ENCODE measurements at regions not wholly inside any gene's neighbourhood (a gene's known extent, or its start where the extent isn't known, plus 50 kb on each side); places are given as distances from the start of the nearest gene placed in this dataset.

DNA sequence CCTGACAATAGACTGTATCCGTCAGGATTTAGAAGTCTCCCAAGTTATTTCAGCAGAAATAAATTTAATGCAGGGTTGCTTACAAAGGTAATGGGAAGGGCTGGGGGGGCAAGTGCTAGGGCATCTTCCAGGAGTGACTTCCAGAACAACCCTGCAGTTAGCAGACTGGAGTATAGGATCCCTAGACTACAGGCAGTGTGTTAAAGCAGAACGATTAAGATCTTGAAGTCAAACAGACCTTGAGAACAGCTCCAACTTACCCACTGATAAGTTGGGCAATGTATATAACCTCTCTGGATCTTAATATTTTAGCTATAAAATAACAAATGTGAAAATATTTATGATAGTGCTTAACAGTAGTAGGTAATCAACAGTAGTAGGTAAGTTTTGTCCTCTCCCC is 113.6 kb upstream of the LIFR start:
- no peak for TF ChIP-seq CTCF (IDR thresholded peaks at IDR 0.05; ENCODE audit: low read length)
- TF ChIP-seq EZH2 (IDR thresholded peaks at IDR 0.05; ENCODE audit: borderline replicate concordance, low read length) = no peak

DNA sequence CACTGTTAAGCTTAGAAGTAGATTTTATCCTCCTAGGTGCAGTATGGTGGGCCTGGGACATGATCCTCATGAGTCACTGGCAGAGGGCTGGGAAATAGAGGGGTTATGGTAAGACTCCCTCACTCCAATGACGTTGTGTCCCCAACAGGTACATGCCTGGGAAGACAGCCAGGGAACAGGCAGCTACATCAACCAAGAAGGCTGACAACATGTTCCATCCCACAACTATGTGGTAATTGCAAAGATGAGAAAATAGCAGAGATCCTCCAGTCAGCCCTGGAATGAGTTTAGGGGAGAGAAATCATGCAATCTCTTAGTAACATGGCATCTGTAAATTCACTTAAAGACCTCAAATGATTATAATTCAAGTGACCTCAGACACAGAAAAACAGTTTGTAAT is 114.4 kb upstream of the LIFR start:
- no peak overlapping the region for H3K4me2 ChIP-seq (ENCODE audit: low read length)
- no peaks in the 10 kb centered on the region for H3K9me2 ChIP-seq (ENCODE audit: low read depth, low read length)
- H3F3A ChIP-seq (ENCODE audit: insufficient read depth, low read length) = no peaks in the 10 kb centered on the region
- no peak overlapping the region for H3K27ac ChIP-seq (ENCODE audit: low read depth, low read length, poor library complexity, severe bottlenecking)
- no peak overlapping the region for H3K9ac ChIP-seq (ENCODE audit: low read length)
- H3K79me2 ChIP-seq (ENCODE audit: insufficient read depth, low read length) = no peaks in the 10 kb centered on the region
- H4K20me1 ChIP-seq (ENCODE audit: insufficient read depth, low read length) = no peaks in the 10 kb centered on the region
- H3K36me3 ChIP-seq (ENCODE audit: insufficient read depth, low read length) = no peaks in the 10 kb centered on the region
- H3K4me1 ChIP-seq (ENCODE audit: insufficient read depth, low read length, severe bottlenecking) = no peaks in the 10 kb centered on the region
- no peaks in the 10 kb centered on the region for H3K9me3 ChIP-seq (ENCODE audit: low read length)
- TF ChIP-seq EZH2 (IDR thresholded peaks at IDR 0.05; ENCODE audit: borderline replicate concordance, low read length) = no peak
- no peak for TF ChIP-seq CTCF (IDR thresholded peaks at IDR 0.05; ENCODE audit: low read length)
- no peaks in the 10 kb centered on the region for H3K27me3 ChIP-seq (ENCODE audit: insufficient read depth, low read length)
- H3K4me3 ChIP-seq (ENCODE audit: low read depth, low read length, poor library complexity, severe bottlenecking) = no peak overlapping the region
- H2AFZ ChIP-seq (ENCODE audit: low read length) = no peak overlapping the region

More for the DNA sequence above, 113.6 kb upstream of the LIFR start:
- no peaks in the 10 kb centered on the region for H4K20me1 ChIP-seq (ENCODE audit: insufficient read depth, low read length)
- H3K9ac ChIP-seq (ENCODE audit: low read length) = no peak overlapping the region
- H2AFZ ChIP-seq (ENCODE audit: low read length) = no peak overlapping the region
- no peaks in the 10 kb centered on the region for H3K4me1 ChIP-seq (ENCODE audit: insufficient read depth, low read length, severe bottlenecking)
- H3K4me3 ChIP-seq (ENCODE audit: low read depth, low read length, poor library complexity, severe bottlenecking) = no peak overlapping the region
- no peak overlapping the region for H3K4me2 ChIP-seq (ENCODE audit: low read length)
- H3K36me3 ChIP-seq (ENCODE audit: insufficient read depth, low read length) = no peaks in the 10 kb centered on the region
- no peaks in the 10 kb centered on the region for H3K9me2 ChIP-seq (ENCODE audit: low read depth, low read length)
- H3K79me2 ChIP-seq (ENCODE audit: insufficient read depth, low read length) = no peaks in the 10 kb centered on the region
- no peaks in the 10 kb centered on the region for H3K9me3 ChIP-seq (ENCODE audit: low read length)
- H3K27ac ChIP-seq (ENCODE audit: low read depth, low read length, poor library complexity, severe bottlenecking) = no peak overlapping the region
- H3K27me3 ChIP-seq (ENCODE audit: insufficient read depth, low read length) = no peaks in the 10 kb centered on the region
- H3F3A ChIP-seq (ENCODE audit: insufficient read depth, low read length) = no peaks in the 10 kb centered on the region

GRCh38 chr5:38672059-38672788 is 115.8 kb upstream of the LIFR start:
- H3F3A ChIP-seq (ENCODE audit: insufficient read depth, low read length) = no peaks in the 10 kb centered on the region
- no peaks in the 10 kb centered on the region for H3K36me3 ChIP-seq (ENCODE audit: insufficient read depth, low read length)
- no peaks in the 10 kb centered on the region for H4K20me1 ChIP-seq (ENCODE audit: insufficient read depth, low read length)
- no peak overlapping the region for H3K4me3 ChIP-seq (ENCODE audit: low read depth, low read length, poor library complexity, severe bottlenecking)
- H3K27ac ChIP-seq (ENCODE audit: low read depth, low read length, poor library complexity, severe bottlenecking) = no peak overlapping the region
- H2AFZ ChIP-seq (ENCODE audit: low read length) = no peak overlapping the region
- TF ChIP-seq EZH2 (IDR thresholded peaks at IDR 0.05; ENCODE audit: borderline replicate concordance, low read length) (no peak), CTCF (IDR thresholded peaks at IDR 0.05; ENCODE audit: low read length) (no peak)
- no peak overlapping the region for H3K9ac ChIP-seq (ENCODE audit: low read length)
- H3K27me3 ChIP-seq (ENCODE audit: insufficient read depth, low read length) = no peaks in the 10 kb centered on the region
- no peaks in the 10 kb centered on the region for H3K9me3 ChIP-seq (ENCODE audit: low read length)
- no peaks in the 10 kb centered on the region for H3K4me1 ChIP-seq (ENCODE audit: insufficient read depth, low read length, severe bottlenecking)
- no peaks in the 10 kb centered on the region for H3K79me2 ChIP-seq (ENCODE audit: insufficient read depth, low read length)
- H3K4me2 ChIP-seq (ENCODE audit: low read length) = no peak overlapping the region
- no peaks in the 10 kb centered on the region for H3K9me2 ChIP-seq (ENCODE audit: low read depth, low read length)

Data from OCI-LY1 (cell line).